Nephron progenitor cell (in vitro differentiated cells): ENCODE measurements at regions not wholly inside any gene's neighbourhood (a gene's known extent, or its start where the extent isn't known, plus 50 kb on each side); places are given as distances from the start of the nearest gene placed in this dataset.

ENCODE experiments used
- DNase-seq: peaks from one replicate; pipeline ENCODE4 v3.0.0; 2021
- H3K27ac Mint-ChIP-seq: 2 replicates; pipeline ENCODE4 v1.8.0; 2021; ENCODE audit warnings: mild to moderate bottlenecking, moderate library complexity, mixed read lengths
- H3K27me3 Mint-ChIP-seq: 2 replicates; pipeline ENCODE4 v1.8.0; 2021; ENCODE audit warnings: mild to moderate bottlenecking, low read depth, mixed read lengths; ENCODE audit not compliant: poor library complexity
- H3K36me3 Mint-ChIP-seq: 2 replicates; pipeline ENCODE4 v1.8.0; 2021; ENCODE audit warnings: low read depth, mixed read lengths
- H3K4me1 Mint-ChIP-seq: 2 replicates; pipeline ENCODE4 v1.8.0; 2021; ENCODE audit warnings: mixed read lengths
- H3K4me3 Mint-ChIP-seq: 2 replicates; pipeline ENCODE4 v1.8.0; 2021; ENCODE audit warnings: mild to moderate bottlenecking, moderate library complexity, mixed read lengths
- H3K9me3 Mint-ChIP-seq: 2 replicates; pipeline ENCODE4 v1.8.0; 2021; ENCODE audit warnings: mild to moderate bottlenecking, moderate library complexity, mixed read lengths
- CTCF ChIP-seq: fragments of 200-600 bp; sonication (generic); IDR thresholded peaks from 2 replicates; pipeline ENCODE4 v1.5.0; 2021; ENCODE audit warnings: antibody characterized with exemption

GRCh38 chr2:234845602-234846590, 105.9 kb upstream of the SH3BP4 start:
- H3K27ac Mint-ChIP-seq, result no peak overlapping the region
- no peak for DNase-seq
- peaks cover 13% of the 10 kb centered on the region for H3K36me3 Mint-ChIP-seq
- H3K4me3 Mint-ChIP-seq, result no peak overlapping the region
- peaks cover 78% of the 10 kb centered on the region for H3K4me1 Mint-ChIP-seq
- H3K9me3 Mint-ChIP-seq, result peaks cover 12% of the 10 kb centered on the region
- TF ChIP-seq CTCF, result no peak
- H3K27me3 Mint-ChIP-seq, result peaks cover 3% of the 10 kb centered on the region

GRCh38 chr2:234843411-234843810, 108.4 kb upstream of the SH3BP4 start:
- H3K27me3 Mint-ChIP-seq, result peaks cover 3% of the 10 kb centered on the region
- H3K9me3 Mint-ChIP-seq, result no peaks in the 10 kb centered on the region
- H3K27ac Mint-ChIP-seq, result no peak overlapping the region
- TF ChIP-seq CTCF, result no peak
- no peak overlapping the region for H3K4me3 Mint-ChIP-seq
- peaks cover 79% of the 10 kb centered on the region for H3K4me1 Mint-ChIP-seq
- H3K36me3 Mint-ChIP-seq, result no peaks in the 10 kb centered on the region
- DNase-seq, result no peak

GRCh38 chr2:234842753-234843152, 109.1 kb upstream of the SH3BP4 start:
- DNase-seq, result no peak
- no peak overlapping the region for H3K4me3 Mint-ChIP-seq
- H3K9me3 Mint-ChIP-seq, result no peaks in the 10 kb centered on the region
- no peaks in the 10 kb centered on the region for H3K36me3 Mint-ChIP-seq
- no peak overlapping the region for H3K27ac Mint-ChIP-seq
- H3K27me3 Mint-ChIP-seq, result peaks cover 3% of the 10 kb centered on the region
- H3K4me1 Mint-ChIP-seq, result peaks cover 79% of the 10 kb centered on the region
- no peak for TF ChIP-seq CTCF

GRCh38 chr2:234841321-234842015, 110.3 kb upstream of the SH3BP4 start:
- Mint-ChIP-seq H3K27ac (no peak overlapping the region), H3K4me3 (no peak overlapping the region), H3K27me3 (peaks cover 3% of the 10 kb centered on the region), H3K4me1 (peaks cover 77% of the 10 kb centered on the region), H3K9me3 (no peaks in the 10 kb centered on the region), H3K36me3 (no peaks in the 10 kb centered on the region)
- TF ChIP-seq CTCF, result no peak
- DNase-seq, result no peak

GRCh38 chr2:234840336-234840735, 111.5 kb upstream of the SH3BP4 start:
- Mint-ChIP-seq H3K27me3 (peaks cover 3% of the 10 kb centered on the region), H3K9me3 (no peaks in the 10 kb centered on the region), H3K36me3 (no peaks in the 10 kb centered on the region), H3K27ac (peak overlapping the region; percentile 76), H3K4me3 (peak overlapping the region; percentile 51), H3K4me1 (peaks cover 82% of the 10 kb centered on the region)
- peak; percentile 29 for DNase-seq
- no peak for TF ChIP-seq CTCF
